Activated CD4-positive, alpha-beta T cell treated with anti-CD3 and anti-CD28 coated beads for 48 hours (primary cell): ENCODE measurements at regions not wholly inside any gene's neighbourhood (a gene's known extent, or its start where the extent isn't known, plus 50 kb on each side); places are given as distances from the start of the nearest gene placed in this dataset.

ENCODE experiments used
- DNase-seq: peaks from one replicate; pipeline ENCODE4 v3.0.0-alpha.2; 2020

GRCh38 chr10:129272866-129273650 is 194.0 kb upstream of the MGMT start:
- DNase-seq = no peak

GRCh38 chr10:129273860-129274259 is 193.2 kb upstream of the MGMT start:
- DNase-seq = no peak

GRCh38 chr10:129274748-129275474 is 192.1 kb upstream of the MGMT start:
- no peak for DNase-seq

- DNase-seq = no peak
These were observed 191.2 kb upstream of the MGMT start for GRCh38 chr10:129275886-129276285.

- no peak for DNase-seq
These were observed 190.0 kb upstream of the MGMT start for GRCh38 chr10:129277084-129277483.

GRCh38 chr10:129277841-129278240 is 189.2 kb upstream of the MGMT start:
- no peak for DNase-seq

GRCh38 chr10:129278686-129279085 is 188.4 kb upstream of the MGMT start:
- no peak for DNase-seq

GRCh38 chr10:129279446-129280154 is 187.4 kb upstream of the MGMT start:
- no peak for DNase-seq

- no peak for DNase-seq
These were observed 186.9 kb upstream of the MGMT start for GRCh38 chr10:129280155-129280502.

GRCh38 chr10:129280908-129281586 is 186.0 kb upstream of the MGMT start:
- DNase-seq = no peak

GRCh38 chr10:129285459-129285858 is 181.6 kb upstream of the MGMT start:
- DNase-seq = no peak

GRCh38 chr10:129288999-129289584 is 177.9 kb upstream of the MGMT start:
- DNase-seq = no peak

GRCh38 chr10:129293991-129294700 is 172.9 kb upstream of the MGMT start:
- DNase-seq = no peak

- DNase-seq = no peak
These were observed 172.1 kb upstream of the MGMT start for GRCh38 chr10:129294944-129295343.

- DNase-seq = no peak
These were observed 162.0 kb upstream of the MGMT start for GRCh38 chr10:129305046-129305445.

GRCh38 chr10:129307141-129307540 is 159.9 kb upstream of the MGMT start:
- no peak for DNase-seq

GRCh38 chr10:129308953-129309564 is 158.0 kb upstream of the MGMT start:
- no peak for DNase-seq

- no peak for DNase-seq
These were observed 157.5 kb upstream of the MGMT start for GRCh38 chr10:129309565-129309964.

GRCh38 chr10:129310881-129311280 is 156.2 kb upstream of the MGMT start:
- DNase-seq = no peak

- no peak for DNase-seq
These were observed 147.1 kb upstream of the MGMT start for GRCh38 chr10:129319934-129320333.

GRCh38 chr10:129320340-129320739 is 146.7 kb upstream of the MGMT start:
- no peak for DNase-seq

GRCh38 chr10:129321727-129322126 is 145.3 kb upstream of the MGMT start:
- no peak for DNase-seq
